KMS-11 (cell line): ENCODE measurements at regions not wholly inside any gene's neighbourhood (a gene's known extent, or its start where the extent isn't known, plus 50 kb on each side); places are given as distances from the start of the nearest gene placed in this dataset.
"Not testable (repeated sequence)": the region's sequence is repeated elsewhere in the genome, so short reads cannot be mapped to it uniquely, and the experiment has no call there.

Experiments
- H2AFZ ChIP-seq: fragments of 200-600 bp; sonication (generic); 2 replicates; pipeline ENCODE4 v1.6.1; 2016; ENCODE audit warnings: antibody characterized with exemption, mixed run types, low read depth
- H3K27ac ChIP-seq: fragments of 200-600 bp; sonication (generic); 2 replicates; pipeline ENCODE4 v1.6.1; 2016; ENCODE audit warnings: mild to moderate bottlenecking, mixed run types
- H3K27me3 ChIP-seq: fragments of 200-600 bp; sonication (generic); 2 replicates; pipeline ENCODE4 v1.6.1; 2017; ENCODE audit warnings: mild to moderate bottlenecking, low read depth, mixed run types, moderate library complexity; ENCODE audit not compliant: insufficient read depth
- H3K36me3 ChIP-seq: fragments of 200-600 bp; sonication (generic); 2 replicates; pipeline ENCODE4 v1.6.1; 2017; ENCODE audit warnings: mild to moderate bottlenecking, mixed run types; ENCODE audit not compliant: insufficient read depth
- H3K4me1 ChIP-seq: fragments of 200-600 bp; sonication (generic); 2 replicates; pipeline ENCODE4 v1.6.1; 2016; ENCODE audit warnings: mild to moderate bottlenecking, low read depth, mixed run types; ENCODE audit not compliant: poor library complexity, severe bottlenecking
- H3K4me2 ChIP-seq: fragments of 200-600 bp; sonication (generic); 2 replicates; pipeline ENCODE4 v1.7.0; 2016; ENCODE audit warnings: mild to moderate bottlenecking, mixed run types
- H3K4me3 ChIP-seq: fragments of 200-600 bp; sonication (generic); IDR thresholded peaks from 2 replicates; pipeline ENCODE4 v1.6.1; 2017; ENCODE audit warnings: low read depth, low read length, mixed read lengths; ENCODE audit not compliant: insufficient read depth
- H3K79me2 ChIP-seq: fragments of 200-600 bp; sonication (generic); 2 replicates; pipeline ENCODE4 v1.6.1; 2016; ENCODE audit warnings: low read depth, mixed run types; ENCODE audit not compliant: insufficient read depth
- H3K9ac ChIP-seq: fragments of 200-600 bp; sonication (generic); 2 replicates; pipeline ENCODE4 v1.6.1; 2016; ENCODE audit warnings: mild to moderate bottlenecking, mixed run types
- H4K20me1 ChIP-seq: fragments of 200-600 bp; sonication (generic); 2 replicates; pipeline ENCODE4 v1.6.1; 2016; ENCODE audit warnings: mild to moderate bottlenecking, mixed run types; ENCODE audit not compliant: insufficient read depth
- TF ChIP-seq, protein P1 (sequence below): fragments of 200-600 bp; sonication (generic); conservative IDR thresholded peaks from 2 replicates; pipeline ENCODE4 v1.6.1; 2017; ENCODE audit warnings: low read depth, mild to moderate bottlenecking, antibody characterized with exemption, low read length, moderate library complexity, mixed read lengths

GRCh38 chr2:13666582-13667414, 950.1 kb downstream of the TRIB2 start:
- no peaks in the 10 kb centered on the region for H3K27me3 ChIP-seq
- TF ChIP-seq, protein P1, sequence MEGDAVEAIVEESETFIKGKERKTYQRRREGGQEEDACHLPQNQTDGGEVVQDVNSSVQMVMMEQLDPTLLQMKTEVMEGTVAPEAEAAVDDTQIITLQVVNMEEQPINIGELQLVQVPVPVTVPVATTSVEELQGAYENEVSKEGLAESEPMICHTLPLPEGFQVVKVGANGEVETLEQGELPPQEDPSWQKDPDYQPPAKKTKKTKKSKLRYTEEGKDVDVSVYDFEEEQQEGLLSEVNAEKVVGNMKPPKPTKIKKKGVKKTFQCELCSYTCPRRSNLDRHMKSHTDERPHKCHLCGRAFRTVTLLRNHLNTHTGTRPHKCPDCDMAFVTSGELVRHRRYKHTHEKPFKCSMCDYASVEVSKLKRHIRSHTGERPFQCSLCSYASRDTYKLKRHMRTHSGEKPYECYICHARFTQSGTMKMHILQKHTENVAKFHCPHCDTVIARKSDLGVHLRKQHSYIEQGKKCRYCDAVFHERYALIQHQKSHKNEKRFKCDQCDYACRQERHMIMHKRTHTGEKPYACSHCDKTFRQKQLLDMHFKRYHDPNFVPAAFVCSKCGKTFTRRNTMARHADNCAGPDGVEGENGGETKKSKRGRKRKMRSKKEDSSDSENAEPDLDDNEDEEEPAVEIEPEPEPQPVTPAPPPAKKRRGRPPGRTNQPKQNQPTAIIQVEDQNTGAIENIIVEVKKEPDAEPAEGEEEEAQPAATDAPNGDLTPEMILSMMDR = no peak
- H3K9ac ChIP-seq = no peak overlapping the region
- peaks cover 15% of the 10 kb centered on the region for H3K4me1 ChIP-seq
- H2AFZ ChIP-seq = no peak overlapping the region
- H3K4me2 ChIP-seq = peak overlapping the region; percentile 34; the same call in 1 of the 2 replicates
- H3K4me3 ChIP-seq = no peak overlapping the region
- no peaks in the 10 kb centered on the region for H3K79me2 ChIP-seq
- no peaks in the 10 kb centered on the region for H4K20me1 ChIP-seq
- H3K27ac ChIP-seq = no peak overlapping the region
- no peaks in the 10 kb centered on the region for H3K36me3 ChIP-seq

DNA sequence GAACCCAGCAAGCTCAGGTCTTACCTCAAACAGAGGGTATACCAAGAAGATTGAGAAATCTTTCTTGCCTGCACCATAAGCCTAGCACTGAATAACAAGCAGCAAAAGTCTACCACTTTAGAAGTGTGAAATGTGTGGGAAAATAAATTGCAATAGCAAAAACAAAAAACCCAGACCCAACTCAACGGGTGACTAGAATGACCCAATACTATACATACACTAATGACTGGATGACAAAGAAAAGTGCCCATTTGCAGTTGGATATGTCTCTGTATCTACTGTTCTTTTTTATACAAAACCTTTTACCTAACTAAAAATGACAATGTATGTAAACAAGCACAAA, 950.6 kb downstream of the TRIB2 start:
- no peak overlapping the region for H3K9ac ChIP-seq

DNA sequence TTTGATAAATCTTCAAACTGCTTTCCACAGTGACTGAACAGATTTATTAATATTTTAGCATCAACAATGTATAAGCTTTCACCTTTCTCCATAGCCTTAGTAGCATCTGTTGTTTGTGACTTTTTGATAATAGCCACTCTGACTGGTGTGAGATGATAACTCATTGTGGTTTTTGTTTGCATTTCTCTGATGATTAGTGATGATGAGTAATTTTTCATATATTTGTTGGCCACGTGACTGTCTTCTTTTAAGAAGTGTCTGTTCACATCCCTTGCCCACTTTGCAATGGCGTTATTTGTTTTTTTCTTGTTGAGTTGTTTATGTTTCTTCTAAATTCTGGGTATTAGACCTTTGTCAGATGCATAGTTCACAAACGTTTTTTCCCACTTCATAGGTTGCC, 952.9 kb downstream of the TRIB2 start:
- no peak overlapping the region for H3K4me3 ChIP-seq
- no peak overlapping the region for H2AFZ ChIP-seq
- no peaks in the 10 kb centered on the region for H3K27me3 ChIP-seq
- no peaks in the 10 kb centered on the region for H4K20me1 ChIP-seq
- no peak overlapping the region for H3K27ac ChIP-seq
- no peak overlapping the region for H3K4me2 ChIP-seq
- TF ChIP-seq, protein P1 = no peak
- H3K36me3 ChIP-seq = no peaks in the 10 kb centered on the region
- H3K9ac ChIP-seq = no peak overlapping the region
- peaks cover 15% of the 10 kb centered on the region for H3K4me1 ChIP-seq
- H3K79me2 ChIP-seq = no peaks in the 10 kb centered on the region

More for the DNA sequence above, 950.6 kb downstream of the TRIB2 start:
- H3K4me1 ChIP-seq = peaks cover 15% of the 10 kb centered on the region
- H3K27me3 ChIP-seq = no peaks in the 10 kb centered on the region
- no peaks in the 10 kb centered on the region for H3K36me3 ChIP-seq
- H4K20me1 ChIP-seq = no peaks in the 10 kb centered on the region
- no peak overlapping the region for H2AFZ ChIP-seq
- no peaks in the 10 kb centered on the region for H3K79me2 ChIP-seq
- no peak overlapping the region for H3K4me2 ChIP-seq
- no peak overlapping the region for H3K27ac ChIP-seq
- TF ChIP-seq, protein P1 = no peak
- H3K4me3 ChIP-seq = no peak overlapping the region

GRCh38 chr2:13673821-13674220, 957.1 kb downstream of the TRIB2 start:
- not testable (repeated sequence) for H2AFZ ChIP-seq, H3K79me2 ChIP-seq, H4K20me1 ChIP-seq, H3K9ac ChIP-seq, H3K27ac ChIP-seq, H3K4me1 ChIP-seq, H3K4me3 ChIP-seq, H3K27me3 ChIP-seq, H3K36me3 ChIP-seq, H3K4me2 ChIP-seq

- Histone ChIP-seq H3K9ac (no peak overlapping the region), H3K36me3 (no peaks in the 10 kb centered on the region), H3K4me1 (no peaks in the 10 kb centered on the region), H3K79me2 (no peaks in the 10 kb centered on the region), H4K20me1 (no peaks in the 10 kb centered on the region), H2AFZ (no peak overlapping the region), H3K27ac (no peak overlapping the region), H3K27me3 (no peaks in the 10 kb centered on the region), H3K4me2 (no peak overlapping the region), H3K4me3 (no peak overlapping the region)
- TF ChIP-seq, protein P1 = no peak
Measured at GRCh38 chr2:13676269-13676668, 956.2 kb upstream of the LRATD1 start.
